ENCODE measurements at regions not wholly inside any gene's neighbourhood (a gene's known extent, or its start where the extent isn't known, plus 50 kb on each side); places are given as distances from the start of the nearest gene placed in this dataset.
"Not testable (repeated sequence)": the region's sequence is repeated elsewhere in the genome, so short reads cannot be mapped to it uniquely, and the experiment has no call there.

DNA sequence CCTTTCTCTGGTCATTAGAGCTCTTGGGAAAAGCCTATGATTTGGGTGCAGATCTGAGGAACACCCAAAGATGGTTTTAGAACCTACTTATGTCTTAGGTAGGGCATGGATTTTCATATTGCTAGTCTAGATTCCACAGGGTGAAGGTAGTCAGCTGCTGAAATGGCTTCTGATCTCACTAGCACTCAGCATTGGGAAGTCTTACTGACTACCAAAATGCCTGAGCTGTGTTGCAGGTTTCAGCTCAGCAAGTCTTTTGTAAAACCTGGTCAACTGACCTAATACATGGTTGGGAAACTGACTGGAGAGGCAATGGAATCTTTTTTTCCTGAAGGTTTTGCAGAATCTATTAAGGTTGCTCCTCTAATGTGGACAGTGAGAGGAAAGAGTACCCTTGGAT is 136.4 kb downstream of the CCNG2 start:
- no TSS peak for BruUV-seq (replicated peaks)
- DNase-seq (ENCODE audit: low spot score) = no peak
- Histone ChIP-seq H3K4me2 (ENCODE audit: low read length) (no peak overlapping the region), H3K4me3 (ENCODE audit: low read depth, low read length, poor library complexity, severe bottlenecking) (no peak overlapping the region), H3K27ac (ENCODE audit: low read depth, low read length, poor library complexity, severe bottlenecking) (no peak overlapping the region), H3K4me1 (ENCODE audit: insufficient read depth, low read length, poor library complexity, severe bottlenecking) (no peaks in the 10 kb centered on the region), H4K20me1 (ENCODE audit: insufficient read depth, low read length) (no peaks in the 10 kb centered on the region), H3K36me3 (ENCODE audit: insufficient read depth, low read length) (no peaks in the 10 kb centered on the region), H3K79me2 (ENCODE audit: insufficient read depth, low read depth, low read length) (no peaks in the 10 kb centered on the region), H3K9me3 (ENCODE audit: low read length) (no peaks in the 10 kb centered on the region), H3K9me2 (ENCODE audit: insufficient read depth, low read length) (no peaks in the 10 kb centered on the region), H2AFZ (ENCODE audit: low read length) (no peak overlapping the region)
- intact Hi-C loops (cut with micrococcal nuclease; ENCODE audit: unreplicated experiment) = no loop called here
- TF ChIP-seq, protein P1, sequence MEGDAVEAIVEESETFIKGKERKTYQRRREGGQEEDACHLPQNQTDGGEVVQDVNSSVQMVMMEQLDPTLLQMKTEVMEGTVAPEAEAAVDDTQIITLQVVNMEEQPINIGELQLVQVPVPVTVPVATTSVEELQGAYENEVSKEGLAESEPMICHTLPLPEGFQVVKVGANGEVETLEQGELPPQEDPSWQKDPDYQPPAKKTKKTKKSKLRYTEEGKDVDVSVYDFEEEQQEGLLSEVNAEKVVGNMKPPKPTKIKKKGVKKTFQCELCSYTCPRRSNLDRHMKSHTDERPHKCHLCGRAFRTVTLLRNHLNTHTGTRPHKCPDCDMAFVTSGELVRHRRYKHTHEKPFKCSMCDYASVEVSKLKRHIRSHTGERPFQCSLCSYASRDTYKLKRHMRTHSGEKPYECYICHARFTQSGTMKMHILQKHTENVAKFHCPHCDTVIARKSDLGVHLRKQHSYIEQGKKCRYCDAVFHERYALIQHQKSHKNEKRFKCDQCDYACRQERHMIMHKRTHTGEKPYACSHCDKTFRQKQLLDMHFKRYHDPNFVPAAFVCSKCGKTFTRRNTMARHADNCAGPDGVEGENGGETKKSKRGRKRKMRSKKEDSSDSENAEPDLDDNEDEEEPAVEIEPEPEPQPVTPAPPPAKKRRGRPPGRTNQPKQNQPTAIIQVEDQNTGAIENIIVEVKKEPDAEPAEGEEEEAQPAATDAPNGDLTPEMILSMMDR (conservative IDR thresholded peaks at IDR 0.05; ENCODE audit: low read length) = no peak
- no peak for TF ChIP-seq EZH2phosphoT487 (IDR thresholded peaks at IDR 0.05; ENCODE audit: borderline replicate concordance, low read depth, low read length)
- ChIA-PET POLR2A (interaction anchor here (1.4 kb wide), 1 partner anchor 16 kb away, joined by 4 read pairs; no protein-coding TSS in a partner anchor), CTCF (ENCODE audit: unreplicated experiment) (no interaction called here)

DNA sequence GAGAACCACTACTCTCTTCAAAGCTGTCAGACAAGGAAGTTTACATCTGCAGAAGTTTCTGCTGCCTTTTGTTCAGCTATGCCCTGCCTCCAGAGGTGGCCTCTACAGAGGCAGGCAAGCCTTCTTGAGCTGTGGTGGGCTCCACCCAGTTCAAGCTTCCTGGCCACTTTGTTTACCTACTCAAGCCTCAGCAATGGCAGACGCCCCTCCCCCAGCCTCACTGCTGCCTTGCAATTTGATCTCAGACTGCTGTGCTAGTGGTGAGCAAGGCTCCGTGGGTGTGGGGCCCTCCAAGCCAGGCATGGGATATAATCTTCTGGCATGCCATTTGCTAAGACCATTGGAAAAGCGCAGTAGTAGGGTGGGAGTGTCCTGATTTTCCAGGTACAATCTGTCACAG is 144.0 kb downstream of the CCNG2 start:
- POLR2A ChIA-PET; H3K4me3 ChIP-seq (ENCODE audit: low read depth, low read length, poor library complexity, severe bottlenecking); H3K36me3 ChIP-seq (ENCODE audit: insufficient read depth, low read length); CTCF ChIA-PET (ENCODE audit: unreplicated experiment); H3K9me2 ChIP-seq (ENCODE audit: insufficient read depth, low read length); H3K9me3 ChIP-seq (ENCODE audit: low read length); H4K20me1 ChIP-seq (ENCODE audit: insufficient read depth, low read length); intact Hi-C loops (cut with micrococcal nuclease; ENCODE audit: unreplicated experiment); DNase-seq (ENCODE audit: low spot score); H3K4me2 ChIP-seq (ENCODE audit: low read length); H3K27ac ChIP-seq (ENCODE audit: low read depth, low read length, poor library complexity, severe bottlenecking); H3K4me1 ChIP-seq (ENCODE audit: insufficient read depth, low read length, poor library complexity, severe bottlenecking); H2AFZ ChIP-seq (ENCODE audit: low read length); H3K79me2 ChIP-seq (ENCODE audit: insufficient read depth, low read depth, low read length); BruUV-seq (replicated peaks): not testable (repeated sequence)

DNA sequence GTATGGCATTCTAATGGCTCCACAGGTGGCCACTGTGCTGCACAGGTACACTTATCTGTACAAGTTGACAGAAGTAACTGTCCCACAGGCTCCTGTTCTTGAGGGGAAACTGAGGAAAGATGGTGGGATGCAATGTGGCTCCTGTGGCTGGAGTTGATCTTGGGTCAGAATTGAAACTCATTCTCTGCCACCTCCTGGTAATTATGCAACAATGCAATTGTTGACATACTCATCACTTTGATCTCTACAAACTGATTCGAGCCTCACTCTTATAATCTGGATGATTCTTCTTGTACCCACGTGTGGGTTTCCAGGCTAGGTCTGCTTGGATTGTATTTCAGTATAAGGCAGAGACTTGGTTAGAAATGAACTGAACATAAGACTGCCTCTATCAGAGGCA is 148.8 kb downstream of the CCNG2 start:
- DNase-seq (ENCODE audit: low spot score) = no peak
- Histone ChIP-seq H3K4me1 (ENCODE audit: insufficient read depth, low read length, poor library complexity, severe bottlenecking) (no peaks in the 10 kb centered on the region), H3K4me3 (ENCODE audit: low read depth, low read length, poor library complexity, severe bottlenecking) (no peak overlapping the region), H4K20me1 (ENCODE audit: insufficient read depth, low read length) (no peaks in the 10 kb centered on the region), H3K9me2 (ENCODE audit: insufficient read depth, low read length) (no peaks in the 10 kb centered on the region), H3K79me2 (ENCODE audit: insufficient read depth, low read depth, low read length) (no peaks in the 10 kb centered on the region), H3K4me2 (ENCODE audit: low read length) (no peak overlapping the region), H3K9me3 (ENCODE audit: low read length) (no peaks in the 10 kb centered on the region), H3K27ac (ENCODE audit: low read depth, low read length, poor library complexity, severe bottlenecking) (no peak overlapping the region), H3K36me3 (ENCODE audit: insufficient read depth, low read length) (no peaks in the 10 kb centered on the region), H2AFZ (ENCODE audit: low read length) (no peak overlapping the region)
- POLR2A ChIA-PET = interaction anchor here (0.5 to 0.6 kb wide), 2 partner anchors 344 to 982 kb away, joined by 3 read pairs; no protein-coding TSS in a partner anchor
- intact Hi-C loops (cut with micrococcal nuclease; ENCODE audit: unreplicated experiment) = no loop called here
- CTCF ChIA-PET (ENCODE audit: unreplicated experiment) = no interaction called here
- BruUV-seq (replicated peaks) = no TSS peak
- TF ChIP-seq, protein P1 (conservative IDR thresholded peaks at IDR 0.05; ENCODE audit: low read length) = 0 out of 2 replicates have a peak, but pooled peaks have one; percentile 19
- TF ChIP-seq EZH2phosphoT487 (IDR thresholded peaks at IDR 0.05; ENCODE audit: borderline replicate concordance, low read depth, low read length) = no peak

Measured in OCI-LY7 (cell line).